ENCODE measurements at regions not wholly inside any gene's neighbourhood (a gene's known extent, or its start where the extent isn't known, plus 50 kb on each side); places are given as distances from the start of the nearest gene placed in this dataset.
"Not testable (repeated sequence)": the region's sequence is repeated elsewhere in the genome, so short reads cannot be mapped to it uniquely, and the experiment has no call there.

- intact Hi-C loops (cut with DNase I), result no loop called here
- DNase-seq (ENCODE audit: low spot score), result no peak
These were observed 713.9 kb upstream of the GBE1 start for GRCh38 chr3:82475306-82475705.

- intact Hi-C loops (cut with DNase I), result no loop called here
These were observed 713.3 kb upstream of the GBE1 start for GRCh38 chr3:82474711-82475110.

GRCh38 chr3:82473864-82474541 is 712.6 kb upstream of the GBE1 start:
- intact Hi-C loops (cut with DNase I), result no loop called here
- DNase-seq (ENCODE audit: low spot score), result no peak

More at GRCh38 chr3:82474711-82475110, 713.3 kb upstream of the GBE1 start:
- DNase-seq (ENCODE audit: low spot score), result no peak

GRCh38 chr3:82467051-82467450 is 705.6 kb upstream of the GBE1 start:
- no peak for DNase-seq (ENCODE audit: low spot score)
- intact Hi-C loops (cut with DNase I), result no loop called here

- DNase-seq (ENCODE audit: low spot score), result no peak
- intact Hi-C loops (cut with DNase I), result no loop called here
These were observed 701.5 kb upstream of the GBE1 start for GRCh38 chr3:82462977-82463376.

- intact Hi-C loops (cut with DNase I), result no loop called here
- DNase-seq (ENCODE audit: low spot score), result no peak
These were observed 699.8 kb upstream of the GBE1 start for GRCh38 chr3:82461049-82461889.

GRCh38 chr3:82448320-82448719 is 686.9 kb upstream of the GBE1 start:
- intact Hi-C loops (cut with DNase I), result no loop called here
- DNase-seq (ENCODE audit: low spot score), result no peak

GRCh38 chr3:82428821-82429220 is 667.4 kb upstream of the GBE1 start:
- intact Hi-C loops (cut with DNase I); DNase-seq (ENCODE audit: low spot score): not testable (repeated sequence)

- intact Hi-C loops (cut with DNase I), result no loop called here
- DNase-seq (ENCODE audit: low spot score), result no peak
These were observed 662.5 kb upstream of the GBE1 start for GRCh38 chr3:82424031-82424339.

GRCh38 chr3:82423268-82424030 is 662.0 kb upstream of the GBE1 start:
- intact Hi-C loops (cut with DNase I), result no loop called here
- DNase-seq (ENCODE audit: low spot score), result no peak

- DNase-seq (ENCODE audit: low spot score), result no peak
- intact Hi-C loops (cut with DNase I), result no loop called here
These were observed 655.4 kb upstream of the GBE1 start for GRCh38 chr3:82416830-82417229.

- intact Hi-C loops (cut with DNase I), result no loop called here
These were observed 654.9 kb upstream of the GBE1 start for GRCh38 chr3:82416349-82416748.

GRCh38 chr3:82413171-82413570 is 651.7 kb upstream of the GBE1 start:
- intact Hi-C loops (cut with DNase I), result no loop called here
- no peak for DNase-seq (ENCODE audit: low spot score)

More at GRCh38 chr3:82416349-82416748, 654.9 kb upstream of the GBE1 start:
- no peak for DNase-seq (ENCODE audit: low spot score)

- intact Hi-C loops (cut with DNase I), result no loop called here
These were observed 648.9 kb upstream of the GBE1 start for GRCh38 chr3:82410366-82410765.

GRCh38 chr3:82409842-82410241 is 648.4 kb upstream of the GBE1 start:
- no peak for DNase-seq (ENCODE audit: low spot score)
- intact Hi-C loops (cut with DNase I), result no loop called here

More at GRCh38 chr3:82410366-82410765, 648.9 kb upstream of the GBE1 start:
- no peak for DNase-seq (ENCODE audit: low spot score)

- DNase-seq (ENCODE audit: low spot score), result no peak
- intact Hi-C loops (cut with DNase I), result no loop called here
These were observed 630.8 kb upstream of the GBE1 start for GRCh38 chr3:82392203-82392775.

- no peak for DNase-seq (ENCODE audit: low spot score)
- intact Hi-C loops (cut with DNase I), result no loop called here
These were observed 629.4 kb upstream of the GBE1 start for GRCh38 chr3:82390868-82391267.

- intact Hi-C loops (cut with DNase I), result no loop called here
- no peak for DNase-seq (ENCODE audit: low spot score)
These were observed 625.2 kb upstream of the GBE1 start for GRCh38 chr3:82386647-82387046.

GRCh38 chr3:82384181-82384580 is 622.7 kb upstream of the GBE1 start:
- intact Hi-C loops (cut with DNase I), result no loop called here
- no peak for DNase-seq (ENCODE audit: low spot score)

- DNase-seq (ENCODE audit: low spot score), result no peak
- intact Hi-C loops (cut with DNase I), result no loop called here
These were observed 621.4 kb upstream of the GBE1 start for GRCh38 chr3:82382831-82383230.
